HCT116 (cell line): ENCODE measurements at regions not wholly inside any gene's neighbourhood (a gene's known extent, or its start where the extent isn't known, plus 50 kb on each side); places are given as distances from the start of the nearest gene placed in this dataset.

Experiments
- ATAC-seq: fragments of 200-7000 bp; cut with Tn5 transposase; 2 replicates; pipeline ENCODE4 v1.9.1; 2020; ENCODE audit warnings: mild to moderate bottlenecking, moderate library complexity
- BruUV-seq: library from RNA; stranded (reverse); fragments of 400-500 nt; replicated peaks from 2 replicates; lab custom pipeline; 2021; lab: Mats Ljungman, UMichigan
- CTCF ChIA-PET: fragments of 300-600 bp; sonication (Branson Sonifier 250); formaldehyde crosslinking; loops from one replicate; lab custom pipeline; 2021; ENCODE audit warnings: antibody characterized with exemption; lab: Charles Lee
- POLR2A ChIA-PET: fragments of 300-600, 350-600 bp; sonication (Branson Sonifier 250); formaldehyde crosslinking; loops from one replicate; lab custom pipeline; 2021; ENCODE audit warnings: antibody characterized with exemption; lab: Charles Lee
- RAD21 ChIA-PET, 2 experiments: fragments of 300-600 bp; sonication (Branson Sonifier 250); formaldehyde crosslinking; loops; one replicate each; lab custom pipeline; 2023; ENCODE audit warnings: low total read pairs in 2 of 2; ENCODE audit not compliant: uncharacterized antibody in 2 of 2, unreplicated experiment in 2 of 2, low non-redundant PET in 1 of 2; lab: Charles Lee
- DNase-seq: peaks from one replicate; pipeline ENCODE4 v3.0.0-alpha.2; 2010; ENCODE audit warnings: low read depth, low spot score
- H2AFZ ChIP-seq: fragments of 200-600 bp; shearing (Covaris generic), sonication (generic); 2 replicates; pipeline ENCODE4 v1.6.1; 2017; ENCODE audit warnings: low read depth, mixed run types, mixed read lengths, antibody characterized with exemption, low read length; ENCODE audit not compliant: poor library complexity, severe bottlenecking
- H3K27ac ChIP-seq: 2 replicates; pipeline ENCODE4 v1.5.1; 2012; ENCODE audit warnings: low read depth, low read length
- H3K27me3 ChIP-seq: fragments of 200-600 bp; sonication (generic); 2 replicates; pipeline ENCODE4 v1.6.1; 2016; ENCODE audit warnings: mixed run types, low read length, mixed read lengths; ENCODE audit not compliant: insufficient read depth
- H3K36me3 ChIP-seq, 2 experiments: fragments of 200-500 bp in 1 of 2; fragments of 200-600 bp in 1 of 2; sonication (Bioruptor generic) in 1 of 2; sonication (generic) in 1 of 2; 2 replicates each; pipeline versions ENCODE4 v1.5.1 to v1.6.1; 2014 to 2016; ENCODE audit warnings: low read length in 2 of 2, inconsistent platforms in 1 of 2, mixed read lengths in 1 of 2, mixed run types in 1 of 2; ENCODE audit not compliant: insufficient read depth in 2 of 2, control insufficient read depth in 1 of 2
- H3K4me1 ChIP-seq, 2 experiments: fragments of 200-600 bp in 1 of 2; sonication (generic) in 1 of 2; 2 replicates each; pipeline versions ENCODE4 v1.5.1 to v1.6.1; 2012 to 2017; ENCODE audit warnings: low read length in 2 of 2, inconsistent platforms in 1 of 2, mild to moderate bottlenecking in 1 of 2, mixed read lengths in 1 of 2, mixed run types in 1 of 2, moderate library complexity in 1 of 2; ENCODE audit not compliant: insufficient read depth in 2 of 2, control insufficient read depth in 1 of 2
- H3K4me2 ChIP-seq: fragments of 200-600 bp; sonication (generic); 2 replicates; pipeline ENCODE4 v1.6.1; 2017; ENCODE audit warnings: mixed run types, low read length, mixed read lengths
- H3K4me3 ChIP-seq, 2 experiments: fragments of 200-600 bp in 1 of 2; sonication (generic) in 1 of 2; replicated peaks in 1 of 2; 2 replicates each; pipeline ENCODE4 v1.5.1; 2011 to 2016; ENCODE audit warnings: low read length in 2 of 2, control low read depth in 1 of 2, low read depth in 1 of 2, mild to moderate bottlenecking in 1 of 2, mixed read lengths in 1 of 2, mixed run types in 1 of 2
- H3K79me2 ChIP-seq: fragments of 200-600 bp; sonication (generic); 2 replicates; pipeline ENCODE4 v1.6.1; 2017; ENCODE audit warnings: mild to moderate bottlenecking, mixed run types, low read length, moderate library complexity, mixed read lengths; ENCODE audit not compliant: insufficient read depth
- H3K9ac ChIP-seq: fragments of 200-600 bp; sonication (generic); 2 replicates; pipeline ENCODE4 v1.6.1; 2016; ENCODE audit warnings: low read length, mixed read lengths
- H3K9me2 ChIP-seq: fragments of 200-600 bp; sonication (generic), shearing (Covaris generic); 2 replicates; pipeline ENCODE4 v1.6.1; 2017; ENCODE audit warnings: mixed run types, mild to moderate bottlenecking, moderate library complexity; ENCODE audit not compliant: insufficient read depth
- H3K9me3 ChIP-seq, 2 experiments: fragments of 200-500 bp in 1 of 2; fragments of 200-600 bp in 1 of 2; sonication (Bioruptor generic) in 1 of 2; sonication (generic) in 1 of 2; 2 replicates each; pipeline ENCODE4 v1.6.1; 2014 to 2017; ENCODE audit warnings: low read length in 2 of 2, mixed read lengths in 2 of 2, inconsistent platforms in 1 of 2, low read depth in 1 of 2, mild to moderate bottlenecking in 1 of 2, mixed run types in 1 of 2, moderate library complexity in 1 of 2; ENCODE audit not compliant: control insufficient read depth in 1 of 2, insufficient read depth in 1 of 2
- H4K20me1 ChIP-seq: fragments of 200-600 bp; sonication (generic), shearing (Covaris generic); 2 replicates; pipeline ENCODE4 v1.6.1; 2017; ENCODE audit warnings: mixed run types, mild to moderate bottlenecking, moderate library complexity; ENCODE audit not compliant: insufficient read depth
- ATF3 ChIP-seq: IDR thresholded peaks from 2 replicates; pipeline ENCODE4 v1.6.1; 2012
- CBX3 ChIP-seq: IDR thresholded peaks from 2 replicates; pipeline ENCODE4 v1.6.1; 2012; ENCODE audit warnings: low read depth
- CEBPB ChIP-seq: IDR thresholded peaks from 2 replicates; pipeline ENCODE4 v1.6.1; 2012; ENCODE audit warnings: low read depth
- EZH2 ChIP-seq: fragments of 200-600 bp; sonication (generic); IDR thresholded peaks from 2 replicates; pipeline ENCODE4 v1.6.1; 2017; ENCODE audit warnings: antibody characterized with exemption, mixed run types
- EZH2phosphoT487 ChIP-seq: fragments of 200-600 bp; IDR thresholded peaks from 2 replicates; pipeline ENCODE4 v1.6.1; 2018; ENCODE audit warnings: antibody characterized with exemption, borderline replicate concordance
- POLR2A ChIP-seq: IDR thresholded peaks from 2 replicates; pipeline ENCODE4 v1.7.0; 2011; ENCODE audit warnings: borderline replicate concordance; ENCODE audit not compliant: insufficient read depth, insufficient read length; ENCODE audit errors: extremely low read depth
- RAD21 ChIP-seq: IDR thresholded peaks from 2 replicates; pipeline ENCODE4 v1.6.1; 2012; ENCODE audit warnings: low read depth, mild to moderate bottlenecking
- REST ChIP-seq: IDR thresholded peaks from 2 replicates; pipeline ENCODE4 v1.6.1; 2012; ENCODE audit warnings: low read depth
- SP1 ChIP-seq: IDR thresholded peaks from 2 replicates; pipeline ENCODE4 v1.6.1; 2012; ENCODE audit warnings: low read depth
- SRF ChIP-seq: IDR thresholded peaks from 2 replicates; pipeline ENCODE4 v1.6.1; 2012; ENCODE audit warnings: low read depth
- YY1 ChIP-seq: IDR thresholded peaks from 2 replicates; pipeline ENCODE4 v1.6.1; 2011; ENCODE audit warnings: low read length, low read depth, moderate library complexity, mild to moderate bottlenecking; ENCODE audit not compliant: insufficient replicate concordance; ENCODE audit errors: extremely low read depth
- ZFX ChIP-seq: fragments of 450-650 bp; IDR thresholded peaks from 2 replicates; pipeline ENCODE4 v1.6.1; 2017
- ZNF274 ChIP-seq: fragments of 200-500 bp; sonication (Bioruptor generic); IDR thresholded peaks from 2 replicates; pipeline ENCODE4 v1.6.1; 2014; ENCODE audit warnings: mild to moderate bottlenecking, low read depth, low read length, inconsistent platforms
- intact Hi-C: fragments of 100-400 bp; cut with micrococcal nuclease; formaldehyde crosslinking; loops from 2 replicates; pipeline ENCODE4 v1.10.0; 2022

DNA sequence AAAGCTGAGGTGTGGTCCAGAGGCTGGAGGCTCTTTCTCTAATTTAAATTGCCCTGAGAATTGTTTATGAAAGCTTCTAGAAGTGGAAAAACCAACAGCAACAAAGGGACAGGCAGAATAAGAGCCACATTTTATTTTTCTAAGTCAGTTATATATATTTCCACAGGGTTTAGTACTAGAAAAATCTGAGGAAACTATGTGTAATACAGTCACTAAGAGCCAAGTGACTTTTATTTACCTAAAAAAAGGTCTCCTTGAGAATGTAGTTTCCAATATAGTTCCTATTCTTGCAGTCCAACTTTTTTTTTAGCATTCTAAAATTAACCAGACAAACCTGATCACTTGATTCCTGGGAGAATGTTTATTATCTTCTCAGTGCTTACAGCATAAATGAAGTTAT lies 296.6 kb upstream of the MYOCD start:
- TF ChIP-seq REST: no peak
- TF ChIP-seq RAD21: no peak
- TF ChIP-seq EZH2phosphoT487: no peak
- TF ChIP-seq CBX3: no peak
- TF ChIP-seq SRF: no peak
- no peak for TF ChIP-seq ATF3
- TF ChIP-seq ZFX: no peak
- no peak for TF ChIP-seq CEBPB
- no peak for TF ChIP-seq YY1
- TF ChIP-seq SP1: no peak
- TF ChIP-seq ZNF274: no peak
- TF ChIP-seq EZH2: no peak
- no peak for TF ChIP-seq POLR2A
- TF ChIP-seq, all 23 proteins: peak for 0
- H3K9me3 ChIP-seq: no peaks in the 10 kb centered on the region
- H2AFZ ChIP-seq: no peak overlapping the region
- DNase-seq (no peak), ATAC-seq (no peak)
- no peak overlapping the region for H3K27ac ChIP-seq
- no peaks in the 10 kb centered on the region for H3K79me2 ChIP-seq
- H3K4me3 ChIP-seq: no peak overlapping the region
- no peak overlapping the region for H3K4me2 ChIP-seq
- intact Hi-C loops: no loop called here
- no peaks in the 10 kb centered on the region for H3K9me2 ChIP-seq
- H3K36me3 ChIP-seq: no peaks in the 10 kb centered on the region
- H3K4me1 ChIP-seq: no peaks in the 10 kb centered on the region
- CTCF ChIA-PET: no interaction called here
- peaks cover 8% of the 10 kb centered on the region for H3K27me3 ChIP-seq
- BruUV-seq: no TSS peak
- H4K20me1 ChIP-seq: no peaks in the 10 kb centered on the region
- POLR2A ChIA-PET: no interaction called here
- RAD21 ChIA-PET: no interaction called here
- no peak overlapping the region for H3K9ac ChIP-seq
